Amniotic epithelial cell (primary cell): ENCODE measurements at regions not wholly inside any gene's neighbourhood (a gene's known extent, or its start where the extent isn't known, plus 50 kb on each side); places are given as distances from the start of the nearest gene placed in this dataset.
A peak's percentile ranks its signal among the peaks of the same experiment; 100 is the strongest.

Experiments used
- DNase-seq: peaks from one replicate; pipeline ENCODE4 v3.0.0-alpha.2; 2010; ENCODE audit warnings: low read depth

DNA sequence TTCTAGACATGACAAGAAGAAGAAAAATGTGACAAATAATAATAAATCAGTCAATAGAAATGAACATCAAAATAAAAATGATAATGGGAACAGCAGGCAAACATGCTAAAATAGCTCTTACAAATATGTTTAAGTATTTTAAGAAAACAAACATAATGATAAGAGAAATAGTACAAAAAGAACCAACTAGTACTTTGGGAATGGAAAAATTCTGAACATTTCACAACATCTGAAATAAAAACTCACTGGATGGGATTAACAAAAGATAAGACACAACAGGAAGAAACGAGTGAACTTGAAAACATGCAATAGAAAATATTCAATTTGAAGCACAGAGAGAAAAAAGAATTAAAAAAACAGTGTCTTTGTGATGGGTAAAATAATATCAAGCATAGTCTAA, 115.2 kb upstream of the TSPAN2 start:
- DNase-seq: peak; percentile 76

- no peak for DNase-seq
These were observed 114.0 kb upstream of the TSPAN2 start for GRCh38 chr1:115203287-115203686.

- DNase-seq: no peak
These were observed 112.3 kb upstream of the TSPAN2 start for GRCh38 chr1:115201598-115201997.

GRCh38 chr1:115199416-115200132, 110.3 kb upstream of the TSPAN2 start:
- peak; percentile 39 for DNase-seq

DNA sequence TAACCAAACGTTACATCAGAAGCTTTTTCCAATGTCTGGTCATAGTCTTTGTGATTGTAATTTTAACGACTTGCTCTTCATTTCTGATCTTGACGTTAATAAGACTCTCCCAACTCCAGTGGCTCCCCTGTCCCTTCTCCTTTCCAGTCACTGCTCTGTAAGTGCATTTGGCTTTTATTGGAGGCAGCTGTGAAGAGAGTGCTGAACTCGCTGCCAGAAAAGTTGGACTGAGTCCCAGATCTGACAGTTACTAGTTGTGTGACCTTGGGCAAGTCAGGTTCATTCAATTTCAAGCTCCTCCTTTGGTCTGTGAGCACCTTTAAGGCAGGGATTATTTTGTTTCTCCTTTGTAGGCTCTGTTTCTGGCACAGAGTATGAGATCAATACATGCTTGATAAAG, 109.6 kb upstream of the TSPAN2 start:
- DNase-seq: no peak

DNA sequence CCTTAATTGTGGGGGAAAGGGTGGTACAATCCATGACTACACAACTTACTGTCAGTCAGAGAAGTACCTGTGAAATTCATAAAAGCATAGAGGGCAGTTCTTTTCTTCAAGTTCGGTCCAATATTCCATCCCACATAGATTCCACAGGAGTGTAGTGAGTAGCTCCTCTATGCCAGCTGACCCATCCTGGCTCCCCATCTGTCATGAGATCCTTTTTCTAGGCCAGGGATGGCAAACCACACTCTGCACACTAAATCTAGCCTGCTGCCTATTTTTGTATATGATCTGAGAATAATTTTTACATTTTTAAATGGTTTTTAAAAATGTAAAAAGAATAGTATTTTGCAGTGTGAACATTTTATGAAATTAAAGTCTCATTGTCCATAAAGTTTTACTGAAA, 107.0 kb upstream of the TSPAN2 start:
- DNase-seq: no peak

GRCh38 chr1:115194506-115194905, 105.2 kb upstream of the TSPAN2 start:
- no peak for DNase-seq

DNA sequence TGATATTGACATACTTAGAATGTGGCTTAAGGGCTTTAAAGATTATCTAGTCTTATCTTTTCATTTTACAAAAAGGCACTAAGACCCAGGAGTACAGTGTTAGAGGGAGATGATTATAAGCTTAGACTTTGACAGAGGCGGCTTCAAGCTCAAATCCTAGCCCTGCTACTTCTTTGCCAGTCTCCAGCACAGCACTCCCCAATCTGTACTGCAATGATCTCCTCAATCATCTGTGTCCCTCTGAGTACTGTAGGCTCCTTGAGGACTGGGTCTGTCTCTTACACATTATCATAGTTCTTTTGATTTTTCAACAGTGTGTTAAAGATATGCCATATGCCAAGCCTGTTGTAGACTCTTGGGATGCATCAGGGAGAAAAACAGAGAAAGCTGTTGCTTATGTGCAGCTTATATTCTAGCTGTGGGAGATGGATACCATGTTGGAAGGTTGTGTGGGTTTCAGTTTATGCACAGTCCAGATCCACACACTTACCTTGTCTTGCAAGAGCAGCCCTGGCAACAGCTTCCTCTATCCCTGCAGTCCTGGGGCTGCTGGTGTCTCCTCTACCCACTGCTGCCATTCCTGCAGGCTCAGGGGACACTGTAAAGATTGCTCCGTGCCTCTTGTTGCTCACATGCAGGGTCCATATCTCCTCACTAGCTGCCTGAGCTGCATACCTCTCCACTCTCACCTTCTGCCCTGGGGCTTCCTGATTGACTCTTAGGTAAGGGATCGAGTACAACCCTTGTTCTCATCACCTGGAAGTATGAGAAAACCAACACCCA, 103.9 kb upstream of the TSPAN2 start:
- DNase-seq: no peak

GRCh38 chr1:115192200-115192767, 103.0 kb upstream of the TSPAN2 start:
- peak; percentile 73 for DNase-seq

DNA sequence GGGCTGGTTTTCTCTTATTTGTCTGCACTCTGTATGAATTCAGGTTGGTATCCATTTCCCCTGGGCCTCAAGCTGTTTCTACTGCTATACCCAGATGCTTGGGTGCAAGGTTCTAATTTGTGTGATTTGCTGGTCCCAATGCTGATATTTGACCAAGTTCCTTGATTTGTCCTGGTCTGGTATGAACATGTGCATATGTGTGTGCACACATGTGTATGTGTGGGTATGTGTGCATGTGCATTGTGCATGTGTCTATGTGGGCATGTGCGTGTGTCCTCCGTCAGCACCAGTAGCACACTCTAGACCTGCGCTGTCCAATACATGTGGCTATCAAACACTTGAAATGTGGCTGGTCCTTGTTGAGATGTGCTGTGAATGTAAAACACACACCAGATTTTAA, 102.4 kb upstream of the TSPAN2 start:
- DNase-seq: no peak

GRCh38 chr1:115190540-115191170, 101.4 kb upstream of the TSPAN2 start:
- DNase-seq: no peak

GRCh38 chr1:115189814-115190539, 100.7 kb upstream of the TSPAN2 start:
- DNase-seq: peak; percentile 80

DNA sequence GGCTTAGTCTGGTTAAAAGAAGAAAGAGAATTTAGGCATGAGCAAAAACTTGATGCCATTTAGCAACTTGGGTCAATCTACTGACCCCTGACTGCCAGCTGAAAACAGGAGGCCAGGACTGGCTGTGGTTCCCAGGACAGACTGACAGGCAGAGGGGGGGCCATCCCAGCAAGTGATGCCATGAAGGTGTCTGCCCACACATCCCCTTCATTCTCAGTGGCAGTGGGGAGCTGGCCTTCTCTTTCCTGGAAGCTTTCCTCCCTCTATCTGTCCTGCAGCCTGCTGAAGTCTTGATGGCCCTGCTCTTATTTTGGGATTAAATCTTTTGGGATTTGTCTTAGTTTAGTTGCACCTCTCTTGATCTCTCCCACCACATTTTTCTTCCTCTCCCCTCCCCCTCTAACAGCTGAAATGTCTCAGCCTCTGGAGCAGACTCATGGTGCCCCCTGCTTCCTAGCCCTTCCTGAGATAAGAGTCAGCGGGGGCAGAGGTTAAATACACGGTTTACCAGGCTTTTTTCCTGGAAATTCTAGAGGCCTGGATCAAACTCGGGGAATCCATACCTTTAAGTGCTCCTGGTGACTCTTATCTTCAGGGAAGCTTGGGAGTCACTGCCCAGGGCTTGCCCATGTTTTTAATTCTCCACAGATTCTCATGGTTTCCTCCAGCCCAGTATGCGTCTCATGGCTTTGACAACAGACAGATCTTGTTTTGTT, 99.5 kb upstream of the TSPAN2 start:
- DNase-seq: no peak

GRCh38 chr1:115186711-115187265, 97.5 kb upstream of the TSPAN2 start:
- DNase-seq: no peak

- no peak for DNase-seq
These were observed 96.0 kb upstream of the TSPAN2 start for GRCh38 chr1:115185336-115185735.

GRCh38 chr1:115184951-115185331, 95.6 kb upstream of the TSPAN2 start:
- DNase-seq: peak; percentile 44

DNA sequence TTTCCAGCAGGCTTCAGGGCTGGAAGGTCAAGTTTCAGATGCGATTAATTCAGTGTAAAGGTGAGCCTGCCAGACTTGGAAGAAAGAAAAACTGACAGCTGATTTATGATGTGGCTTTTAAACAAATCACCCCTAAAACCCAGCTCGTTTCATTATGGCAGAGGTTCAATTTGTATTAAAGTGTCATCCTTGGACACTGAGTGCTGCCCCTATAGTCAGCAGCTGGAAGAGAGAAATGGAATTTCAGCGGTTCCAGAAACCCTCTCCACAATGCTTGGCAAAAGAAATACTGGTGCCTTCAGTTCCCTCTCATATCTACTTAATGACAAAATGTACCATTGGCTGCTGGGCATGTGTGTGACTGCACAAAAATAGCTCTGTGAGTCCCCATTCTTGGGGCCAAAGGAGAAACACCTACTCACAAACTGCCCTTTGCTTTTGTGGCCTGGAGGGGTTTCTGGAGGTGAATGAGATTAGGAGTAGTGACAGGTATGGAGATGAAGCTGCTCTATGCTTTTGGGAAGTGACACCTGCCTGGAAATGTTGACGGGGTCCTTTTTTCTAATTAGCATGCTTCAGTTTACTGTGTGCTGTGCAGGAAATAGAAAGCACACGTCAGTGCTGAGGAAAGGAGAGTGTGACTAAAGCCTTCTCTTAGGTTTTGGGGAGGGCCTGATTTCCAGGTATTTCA, 95.1 kb upstream of the TSPAN2 start:
- DNase-seq: no peak

GRCh38 chr1:115183721-115184259, 94.5 kb upstream of the TSPAN2 start:
- no peak for DNase-seq

DNA sequence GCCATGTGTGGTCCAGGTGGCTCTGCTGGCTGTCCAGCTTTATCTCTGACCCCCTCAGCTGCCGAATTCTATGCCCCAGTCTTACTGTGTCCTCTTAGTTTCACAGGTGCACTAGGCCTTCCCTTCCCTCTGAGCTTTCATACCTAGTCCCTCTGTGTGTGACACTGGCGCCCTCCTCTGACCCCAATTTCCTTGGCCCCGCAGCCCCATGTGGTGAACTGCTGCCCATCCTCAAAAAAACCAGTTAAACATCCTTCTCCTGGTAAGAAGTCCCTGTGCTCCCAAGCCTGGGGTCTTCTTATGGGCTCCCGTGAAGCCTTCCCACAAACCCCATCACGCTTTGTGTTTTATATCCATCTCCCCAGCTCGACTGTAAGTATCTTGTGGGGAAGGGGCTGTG, 93.9 kb upstream of the TSPAN2 start:
- DNase-seq: no peak

DNA sequence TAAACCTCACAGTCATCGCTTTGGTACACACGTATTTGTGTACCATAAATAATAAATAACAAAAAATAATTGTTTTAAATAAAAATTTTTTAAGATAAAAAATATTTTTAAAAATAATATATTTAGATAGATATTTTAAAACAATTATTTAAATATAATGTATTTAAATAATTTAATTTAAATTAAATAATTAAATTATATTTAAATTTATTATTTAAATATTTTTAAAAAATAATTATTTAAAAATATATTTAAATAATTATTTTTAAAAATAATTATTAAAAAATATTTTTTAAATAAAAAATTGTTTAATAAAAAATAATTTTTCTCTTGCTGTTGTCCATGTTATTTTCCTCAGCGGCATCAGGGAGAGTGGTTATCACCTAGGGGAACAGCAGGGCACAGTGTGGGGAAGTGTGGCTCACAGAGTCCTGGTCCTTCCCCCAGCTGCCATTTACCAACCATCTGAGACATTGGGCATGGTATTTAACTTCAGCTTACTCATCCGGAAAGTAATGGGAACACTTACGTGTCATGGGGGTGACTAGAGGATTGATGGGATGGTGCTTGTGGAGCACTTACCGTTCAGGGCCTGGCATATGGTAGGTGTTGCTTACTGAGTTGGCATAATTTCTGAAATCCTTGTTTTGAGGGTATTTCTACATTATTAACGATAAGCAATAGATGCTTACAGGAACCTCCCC, 92.9 kb upstream of the TSPAN2 start:
- DNase-seq: peak; percentile 31
